B cell (primary cell): ENCODE measurements at regions not wholly inside any gene's neighbourhood (a gene's known extent, or its start where the extent isn't known, plus 50 kb on each side); places are given as distances from the start of the nearest gene placed in this dataset.

Experiments used
- CTCF ChIP-seq: fragments of 200-600 bp; IDR thresholded peaks from one replicate; pipeline ENCODE4 v1.8.0; 2022; ENCODE audit warnings: antibody characterized with exemption, mild to moderate bottlenecking
- EZH2 ChIP-seq: IDR thresholded peaks from 2 replicates; pipeline ENCODE4 v1.6.1; 2012; ENCODE audit warnings: borderline replicate concordance, low read depth, mild to moderate bottlenecking, moderate library complexity, low read length; ENCODE audit not compliant: insufficient read depth, poor library complexity, severe bottlenecking

DNA sequence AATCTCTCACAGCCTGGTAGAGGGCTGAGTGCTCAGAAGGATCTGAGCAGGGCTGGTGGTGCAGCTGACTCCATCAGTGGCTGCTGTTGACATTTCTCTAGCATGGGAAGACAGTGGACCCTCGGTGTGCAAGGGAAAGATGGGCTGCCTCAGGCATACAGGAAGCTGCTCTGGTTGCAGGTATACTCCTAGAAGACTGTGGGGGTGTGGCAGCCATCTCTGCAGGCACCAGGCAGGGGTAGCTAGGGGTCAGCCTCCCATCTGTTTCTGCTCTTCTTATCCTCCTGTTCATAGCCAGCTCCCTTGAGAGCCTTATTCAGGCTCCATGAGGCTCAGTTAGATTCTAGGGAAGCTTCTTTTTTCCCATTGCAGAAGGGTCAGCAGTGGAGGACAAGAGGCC, 475.5 kb downstream of the TSHZ3 start:
- TF ChIP-seq CTCF, result no peak
- no peak for TF ChIP-seq EZH2
